MCF 10A (cell line): ENCODE measurements at regions not wholly inside any gene's neighbourhood (a gene's known extent, or its start where the extent isn't known, plus 50 kb on each side); places are given as distances from the start of the nearest gene placed in this dataset.

Source experiments
- BruUV-seq: library from RNA; stranded (reverse); fragments of 400-500 nt; replicated peaks from 2 replicates; lab custom pipeline; 2021; lab: Mats Ljungman, UMichigan
- CTCF ChIA-PET: fragments of 300-600 bp; sonication (Branson Sonifier 250); formaldehyde crosslinking; extraction: SDS; loops from one replicate; lab custom pipeline; 2021; ENCODE audit warnings: antibody characterized with exemption, inconsistent platforms; lab: Yijun Ruan, JAX
- POLR2A ChIA-PET: fragments of 300-600, 350-650 bp; sonication (Branson Sonifier 250); formaldehyde crosslinking; extraction: SDS; loops from one replicate; lab custom pipeline; 2020; ENCODE audit warnings: antibody characterized with exemption, inconsistent platforms; lab: Yijun Ruan, JAX
- DNase-seq: peaks from one replicate; pipeline ENCODE4 v3.0.0-alpha.2; 2018; ENCODE audit not compliant: unreplicated experiment
- H3K27ac Mint-ChIP-seq: one replicate; pipeline ENCODE4 v1.8.0; 2022; ENCODE audit warnings: mild to moderate bottlenecking, low read depth, mixed read lengths; ENCODE audit not compliant: unreplicated experiment
- H3K27me3 Mint-ChIP-seq: one replicate; pipeline ENCODE4 v1.8.0; 2022; ENCODE audit warnings: mixed read lengths; ENCODE audit not compliant: insufficient read depth, unreplicated experiment
- H3K36me3 Mint-ChIP-seq: one replicate; pipeline ENCODE4 v1.8.0; 2022; ENCODE audit warnings: mild to moderate bottlenecking, moderate library complexity, mixed read lengths; ENCODE audit not compliant: insufficient read depth, unreplicated experiment
- H3K4me1 Mint-ChIP-seq: one replicate; pipeline ENCODE4 v1.8.0; 2022; ENCODE audit warnings: mixed read lengths; ENCODE audit not compliant: insufficient read depth, unreplicated experiment
- H3K4me3 Mint-ChIP-seq: one replicate; pipeline ENCODE4 v1.8.0; 2022; ENCODE audit warnings: mild to moderate bottlenecking, moderate library complexity, mixed read lengths; ENCODE audit not compliant: unreplicated experiment
- H3K9me3 Mint-ChIP-seq: one replicate; pipeline ENCODE4 v1.8.0; 2022; ENCODE audit warnings: mixed read lengths; ENCODE audit not compliant: unreplicated experiment
- CTCF ChIP-seq: fragments of 200-600 bp; IDR thresholded peaks from one replicate; pipeline ENCODE4 v1.8.0; 2022; ENCODE audit warnings: antibody characterized with exemption, mild to moderate bottlenecking; ENCODE audit not compliant: unreplicated experiment
- intact Hi-C: fragments of 100-400 bp; cut with micrococcal nuclease; formaldehyde crosslinking; loops from 2 replicates; pipeline ENCODE4 v1.14.1; 2022

- ChIA-PET POLR2A (interaction anchor here (0.7 to 1.2 kb wide), 6 partner anchors 8 to 148 kb away, joined by 3 to 4 read pairs (median 3); partner anchors contain the start of gene SLITRK6), CTCF (no interaction called here)
- BruUV-seq = no TSS peak
- peak; percentile 68 for DNase-seq
- Mint-ChIP-seq H3K9me3 (no peaks in the 10 kb centered on the region), H3K4me3 (no peak overlapping the region), H3K36me3 (no peaks in the 10 kb centered on the region), H3K4me1 (peaks cover 12% of the 10 kb centered on the region), H3K27ac (peak overlapping the region; percentile 40), H3K27me3 (no peaks in the 10 kb centered on the region)
- no peak for TF ChIP-seq CTCF
- intact Hi-C loops = no loop called here
Observed at GRCh38 chr13:85651440-85651839, 147.8 kb downstream of the SLITRK6 start.

- Mint-ChIP-seq H3K9me3 (no peaks in the 10 kb centered on the region), H3K4me1 (peaks cover 12% of the 10 kb centered on the region), H3K27me3 (no peaks in the 10 kb centered on the region), H3K4me3 (no peak overlapping the region), H3K27ac (peak overlapping the region; percentile 40), H3K36me3 (no peaks in the 10 kb centered on the region)
- ChIA-PET POLR2A (interaction anchor here (1.1 to 1.2 kb wide), 3 partner anchors 9 to 14 kb away, joined by 3 to 4 read pairs (median 4); no protein-coding TSS in a partner anchor), CTCF (no interaction called here)
- BruUV-seq = no TSS peak
- intact Hi-C loops = no loop called here
- DNase-seq = peak; percentile 30
- TF ChIP-seq CTCF = no peak
Observed at GRCh38 chr13:85650613-85651012, 148.6 kb downstream of the SLITRK6 start.

GRCh38 chr13:85640727-85641126 lies 158.5 kb downstream of the SLITRK6 start:
- H3K4me3 Mint-ChIP-seq = no peak overlapping the region
- peaks cover 15% of the 10 kb centered on the region for H3K9me3 Mint-ChIP-seq
- H3K27me3 Mint-ChIP-seq = no peaks in the 10 kb centered on the region
- intact Hi-C loops = no loop called here
- H3K36me3 Mint-ChIP-seq = no peaks in the 10 kb centered on the region
- no peaks in the 10 kb centered on the region for H3K4me1 Mint-ChIP-seq
- ChIA-PET CTCF (interaction anchor here (0.6 to 1.2 kb wide), 3 partner anchors 56 to 839 kb away, joined by 3 read pairs; no protein-coding TSS in a partner anchor), POLR2A (interaction anchor here (0.9 kb wide), 1 partner anchor 11 kb away, joined by 4 read pairs; no protein-coding TSS in a partner anchor)
- no peak for TF ChIP-seq CTCF
- H3K27ac Mint-ChIP-seq = no peak overlapping the region
- no peak for DNase-seq
- BruUV-seq = no TSS peak

GRCh38 chr13:85638815-85639393 lies 160.3 kb downstream of the SLITRK6 start:
- no peaks in the 10 kb centered on the region for H3K36me3 Mint-ChIP-seq
- no peaks in the 10 kb centered on the region for H3K27me3 Mint-ChIP-seq
- CTCF ChIA-PET = interaction anchor here (0.7 kb wide), 1 partner anchor 36 kb away, joined by 3 read pairs; no protein-coding TSS in a partner anchor
- no peak for TF ChIP-seq CTCF
- no peak overlapping the region for H3K27ac Mint-ChIP-seq
- no peaks in the 10 kb centered on the region for H3K4me1 Mint-ChIP-seq
- H3K9me3 Mint-ChIP-seq = peaks cover 15% of the 10 kb centered on the region
- no peak overlapping the region for H3K4me3 Mint-ChIP-seq
- no peak for DNase-seq
- POLR2A ChIA-PET = interaction anchor here (0.5 kb wide), 1 partner anchor 74 kb away, joined by 3 read pairs; no protein-coding TSS in a partner anchor
- intact Hi-C loops = no loop called here
- no TSS peak for BruUV-seq
